Body of pancreas (tissue), 4 donors: ENCODE measurements at regions not wholly inside any gene's neighbourhood (a gene's known extent, or its start where the extent isn't known, plus 50 kb on each side); places are given as distances from the start of the nearest gene placed in this dataset.

Experiments used
- ATAC-seq: fragments of 150-250 bp; one replicate; pipeline ENCODE4 v1.9.1; 2016
- DNase-seq, 4 donors: peaks; one replicate each; pipeline ENCODE4 v3.0.0-alpha.2; 2019
- H3K27ac ChIP-seq, 4 donors: fragments of 200-600 bp; sonication (generic); 1 replicate in 3 of 4; 2 replicates in 1 of 4; pipeline versions ENCODE4 v1.5.1 to v1.6.1; 2016 to 2019; ENCODE audit warnings: mild to moderate bottlenecking in 1 of 4, mixed read lengths in 1 of 4, moderate library complexity in 1 of 4
- H3K27me3 ChIP-seq, 2 donors: fragments of 200-600 bp; sonication (generic); one replicate each; pipeline ENCODE4 v1.6.0; 2016; ENCODE audit warnings: mild to moderate bottlenecking in 1 of 2
- H3K36me3 ChIP-seq, 2 donors: fragments of 200-600 bp; sonication (generic); replicated peaks in 1 of 2; 2 replicates each; pipeline ENCODE4 v1.5.1; 2016; ENCODE audit warnings: low read depth in 2 of 2; ENCODE audit not compliant: insufficient read depth in 1 of 2
- H3K4me1 ChIP-seq: fragments of 200-600 bp; sonication (generic); one replicate; pipeline ENCODE4 v1.6.0; 2016
- H3K4me3 ChIP-seq, 2 donors: fragments of 200-600 bp; sonication (generic); 1 replicate in 1 of 2; 2 replicates in 1 of 2; pipeline ENCODE4 v1.5.1; 2016 to 2019
- H3K9me3 ChIP-seq, 3 donors: fragments of 200-600 bp; sonication (generic); 1 replicate in 2 of 3; 2 replicates in 1 of 3; pipeline ENCODE4 v1.5.1; 2016
- POLR2A ChIP-seq, 3 donors: fragments of 450-650 bp; IDR thresholded peaks; one replicate each; pipeline ENCODE4 v1.6.1; 2016; ENCODE audit warnings: antibody characterized with exemption in 3 of 3, mild to moderate bottlenecking in 2 of 3
- WGBS, 2 donors: methylation state at CpG; one replicate each; pipeline ENCODE4 v1.1.5; 2017; 5-methylcytosine and 5-hydroxymethylcytosine counted together
- intact Hi-C: fragments of 100-400 bp; cut with DNase I; formaldehyde crosslinking; loops from one replicate; pipeline ENCODE4 v1.15.1; 2023
- TF ChIP-seq, protein P1 (sequence below), 7 experiments: fragments of 450-650 bp in 4 of 7; fragments of 200-600 bp in 3 of 7; sonication (generic) in 3 of 7; IDR thresholded peaks; one replicate each; pipeline ENCODE4 v1.5.1; 2016 to 2019; ENCODE audit warnings: antibody characterized with exemption in 7 of 7

DNA sequence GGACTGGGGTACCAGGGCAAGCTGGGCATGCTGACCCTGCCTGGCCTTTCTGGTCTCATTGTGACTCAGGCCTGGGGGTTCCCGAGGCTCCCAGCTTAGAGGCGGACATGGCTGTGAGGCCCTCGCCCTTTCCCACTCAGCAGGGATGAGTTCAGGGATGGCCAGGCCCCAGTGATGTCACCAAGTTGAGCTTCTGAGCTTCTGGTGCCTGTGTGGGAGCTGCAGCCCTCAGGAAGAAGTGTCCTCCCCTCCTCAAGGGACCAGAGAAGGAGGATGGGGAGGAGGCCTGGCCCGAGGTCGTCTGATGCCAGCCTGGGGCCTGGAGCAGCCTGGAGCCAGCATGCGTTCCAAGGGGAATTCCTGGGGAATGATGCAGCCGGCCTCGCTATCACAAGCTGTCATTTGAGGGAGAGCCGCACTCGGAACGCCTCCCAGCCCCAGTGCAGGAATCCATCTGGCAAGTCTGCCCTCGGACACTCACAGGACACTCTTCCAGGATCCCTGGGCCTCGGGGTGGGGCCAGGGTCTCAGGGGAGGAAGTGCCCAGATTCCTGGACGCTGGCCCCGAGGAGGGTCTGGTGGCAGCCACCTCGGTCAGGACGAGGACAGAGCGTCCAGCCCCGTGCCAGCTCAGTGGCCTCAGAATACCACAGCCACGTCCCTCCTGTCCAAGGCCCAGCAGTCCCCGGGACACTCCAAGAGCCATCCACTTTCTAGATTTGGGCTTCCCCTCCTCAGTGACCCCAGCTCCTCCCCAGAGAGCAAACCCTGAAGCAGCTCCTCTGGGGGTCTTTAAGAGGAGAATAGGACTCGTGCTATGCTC, 61.2 kb upstream of the GPC1 start:
- Histone ChIP-seq H3K9me3 (no peaks in the 10 kb centered on the region), H3K4me3 (no peak overlapping the region), H3K36me3 (no peaks in the 10 kb centered on the region), H3K27ac (peak overlapping the region in 3 of 4 donors; percentile 17 to 69 (median 42)), H3K27me3 (no peaks in the 10 kb centered on the region), H3K4me1 (peaks cover 27% of the 10 kb centered on the region)
- WGBS, 2 donors, result 46 to 53% methylated on average over 2 to 21 of the region's 22 CpGs
- intact Hi-C loops, result no loop called here
- TF ChIP-seq, protein P1, sequence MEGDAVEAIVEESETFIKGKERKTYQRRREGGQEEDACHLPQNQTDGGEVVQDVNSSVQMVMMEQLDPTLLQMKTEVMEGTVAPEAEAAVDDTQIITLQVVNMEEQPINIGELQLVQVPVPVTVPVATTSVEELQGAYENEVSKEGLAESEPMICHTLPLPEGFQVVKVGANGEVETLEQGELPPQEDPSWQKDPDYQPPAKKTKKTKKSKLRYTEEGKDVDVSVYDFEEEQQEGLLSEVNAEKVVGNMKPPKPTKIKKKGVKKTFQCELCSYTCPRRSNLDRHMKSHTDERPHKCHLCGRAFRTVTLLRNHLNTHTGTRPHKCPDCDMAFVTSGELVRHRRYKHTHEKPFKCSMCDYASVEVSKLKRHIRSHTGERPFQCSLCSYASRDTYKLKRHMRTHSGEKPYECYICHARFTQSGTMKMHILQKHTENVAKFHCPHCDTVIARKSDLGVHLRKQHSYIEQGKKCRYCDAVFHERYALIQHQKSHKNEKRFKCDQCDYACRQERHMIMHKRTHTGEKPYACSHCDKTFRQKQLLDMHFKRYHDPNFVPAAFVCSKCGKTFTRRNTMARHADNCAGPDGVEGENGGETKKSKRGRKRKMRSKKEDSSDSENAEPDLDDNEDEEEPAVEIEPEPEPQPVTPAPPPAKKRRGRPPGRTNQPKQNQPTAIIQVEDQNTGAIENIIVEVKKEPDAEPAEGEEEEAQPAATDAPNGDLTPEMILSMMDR (IDR thresholded peaks at IDR 0.05), result no peak
- TF ChIP-seq POLR2A (IDR thresholded peaks at IDR 0.05), result peak in 1 of 3 donors; percentile 38
- DNase-seq (peak; percentile 58 to 77 (median 68)), ATAC-seq (peak; percentile 66)

DNA sequence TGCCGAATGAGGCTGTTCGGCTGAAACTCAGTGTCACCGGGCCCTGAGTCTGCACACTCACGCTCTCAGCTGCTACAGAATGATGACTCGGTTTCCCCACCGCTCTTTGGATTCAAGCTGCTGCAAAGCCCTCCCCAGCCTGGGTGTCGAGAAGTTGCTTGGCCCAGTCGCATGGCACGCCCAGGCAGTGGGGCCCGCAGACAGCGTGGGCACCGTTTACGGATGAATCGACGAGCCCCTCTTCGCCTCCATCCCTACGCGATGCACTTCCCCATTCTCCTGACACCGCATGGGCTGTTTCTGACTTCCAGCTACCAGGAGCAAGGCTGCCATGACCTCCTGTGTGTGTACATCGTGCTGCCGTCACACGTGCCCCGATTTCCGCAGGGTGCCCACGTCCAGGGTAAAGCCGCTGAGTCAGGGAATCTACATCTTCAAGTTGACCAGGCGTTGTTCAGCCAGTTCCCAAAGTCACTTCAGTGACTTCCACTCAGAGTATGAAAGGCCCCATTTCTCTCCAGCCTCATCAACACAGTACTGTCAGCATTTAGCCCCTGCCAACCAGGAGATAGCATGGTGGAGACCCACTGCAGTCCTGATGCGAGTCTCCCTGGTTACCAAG, 60.3 kb upstream of the GPC1 start:
- DNase-seq (no peak), ATAC-seq (no peak)
- H3K27ac ChIP-seq, result peak overlapping the region in 1 of 4 donors; percentile 69
- WGBS, 2 donors, result 86 to 92% methylated on average over 21 to 27 of the region's 28 CpGs
- no peaks in the 10 kb centered on the region for H3K36me3 ChIP-seq
- TF ChIP-seq, protein P1 (IDR thresholded peaks at IDR 0.05), result no peak
- TF ChIP-seq POLR2A (IDR thresholded peaks at IDR 0.05), result no peak
- no peak overlapping the region for H3K4me3 ChIP-seq
- H3K9me3 ChIP-seq, result no peaks in the 10 kb centered on the region
- no peaks in the 10 kb centered on the region for H3K27me3 ChIP-seq
- H3K4me1 ChIP-seq, result peaks cover 20% of the 10 kb centered on the region
- intact Hi-C loops, result no loop called here

DNA sequence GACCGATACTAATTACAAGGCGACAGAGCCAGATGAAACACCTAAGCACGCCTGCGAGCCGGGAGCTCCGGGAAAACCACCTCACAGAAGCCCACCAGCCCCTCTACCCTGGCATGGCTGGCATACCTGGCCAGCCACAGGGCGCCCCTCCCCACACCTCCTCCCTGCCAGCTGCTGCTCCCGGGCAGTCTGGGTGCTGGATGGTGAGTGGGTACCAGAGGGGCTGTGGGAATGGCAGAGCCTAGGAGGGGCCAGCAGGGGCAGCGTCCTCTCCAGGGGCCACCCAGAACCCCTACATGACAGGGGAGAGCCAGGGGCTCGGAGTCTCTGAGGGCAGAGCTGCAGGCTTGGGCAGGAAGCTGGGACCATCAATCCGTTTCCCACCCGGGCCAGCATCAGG, 58.7 kb upstream of the GPC1 start:
- Histone ChIP-seq H3K4me3 (no peak overlapping the region), H3K36me3 (no peaks in the 10 kb centered on the region), H3K4me1 (peaks cover 16% of the 10 kb centered on the region), H3K27ac (no peak overlapping the region), H3K27me3 (no peaks in the 10 kb centered on the region), H3K9me3 (no peaks in the 10 kb centered on the region)
- ATAC-seq (no peak), DNase-seq (no peak)
- TF ChIP-seq, protein P1 (IDR thresholded peaks at IDR 0.05), result no peak
- TF ChIP-seq POLR2A (IDR thresholded peaks at IDR 0.05), result no peak
- intact Hi-C loops, result no loop called here
- 60 to 80% methylated on average over 1 to 12 of the region's 12 CpGs for WGBS, 2 donors

DNA sequence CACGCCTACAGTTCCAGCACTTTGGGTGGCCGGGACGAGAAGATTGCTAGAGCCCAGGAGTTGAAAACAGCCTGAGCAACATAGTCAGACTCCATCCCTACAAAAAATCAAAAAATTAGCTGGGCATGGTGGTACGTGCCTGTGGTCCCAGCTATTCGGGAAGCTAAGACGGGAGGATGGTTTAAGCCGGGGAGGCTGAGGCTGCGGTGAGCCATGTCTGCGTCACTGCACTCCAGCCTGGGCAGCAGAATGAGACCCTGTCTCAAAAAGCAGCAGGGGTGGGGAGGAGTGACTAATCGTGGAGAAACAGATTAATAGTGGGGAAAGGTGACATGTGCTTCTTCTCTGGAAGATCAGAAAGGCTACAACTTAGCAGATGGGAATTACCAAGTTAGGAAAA, 58.1 kb upstream of the GPC1 start:
- intact Hi-C loops, result no loop called here
- ATAC-seq (no peak), DNase-seq (no peak)
- H3K9me3 ChIP-seq, result no peaks in the 10 kb centered on the region
- no peak overlapping the region for H3K4me3 ChIP-seq
- no peaks in the 10 kb centered on the region for H3K27me3 ChIP-seq
- H3K27ac ChIP-seq, result no peak overlapping the region
- 86 to 89% methylated on average over 10 of the region's 10 CpGs for WGBS, 2 donors
- H3K4me1 ChIP-seq, result peaks cover 16% of the 10 kb centered on the region
- H3K36me3 ChIP-seq, result no peaks in the 10 kb centered on the region
- no peak for TF ChIP-seq POLR2A (IDR thresholded peaks at IDR 0.05)
- TF ChIP-seq, protein P1 (IDR thresholded peaks at IDR 0.05), result no peak
